Endothelial cell of umbilical vein (primary cell): ENCODE measurements at regions not wholly inside any gene's neighbourhood (a gene's known extent, or its start where the extent isn't known, plus 50 kb on each side); places are given as distances from the start of the nearest gene placed in this dataset.

ENCODE experiments used
- BruUV-seq: library from RNA; stranded (reverse); fragments of 400-500 nt; replicated peaks from 2 replicates; lab custom pipeline; 2021; lab: Mats Ljungman, UMichigan
- CTCF ChIA-PET: fragments of 300-600, 350-600 bp; sonication (Branson Sonifier 250); formaldehyde crosslinking; loops from one replicate; lab custom pipeline; 2021; ENCODE audit warnings: antibody characterized with exemption, inconsistent platforms; lab: Charles Lee
- POLR2A ChIA-PET: fragments of 300-600, 350-600 bp; sonication (Branson Sonifier 250); formaldehyde crosslinking; loops from one replicate; lab custom pipeline; 2021; ENCODE audit warnings: antibody characterized with exemption, inconsistent platforms; lab: Charles Lee
- DNase-seq: peaks from one replicate; pipeline ENCODE4 v3.0.0-alpha.2; 2011; ENCODE audit warnings: low read depth, low spot score
- FAIRE-seq: peaks from 2 replicates; lab custom pipeline; 2011; peaks lifted over from hg19 to GRCh38; lab: Jason Lieb, UNC
- H2AFZ ChIP-seq: 2 replicates; pipeline ENCODE4 v1.6.0; 2012; ENCODE audit warnings: low read depth, low read length, control low read depth, inconsistent platforms
- H3K27ac ChIP-seq: 2 replicates; pipeline ENCODE4 v1.5.1; 2011; ENCODE audit warnings: low read depth, mild to moderate bottlenecking, control low read depth, low read length, moderate library complexity; ENCODE audit not compliant: insufficient read depth
- H3K27me3 ChIP-seq, 2 experiments: 2 replicates each; pipeline versions ENCODE4 v1.6.0 to v1.6.1; 2011; ENCODE audit warnings: low read length in 2 of 2, mixed read lengths in 1 of 2; ENCODE audit not compliant: control insufficient read depth in 2 of 2, insufficient read depth in 2 of 2
- H3K36me3 ChIP-seq, 2 experiments: 2 replicates in 1 of 2; 3 replicates in 1 of 2; pipeline ENCODE4 v1.5.1; 2011; ENCODE audit warnings: low read length in 2 of 2, mild to moderate bottlenecking in 1 of 2, moderate library complexity in 1 of 2; ENCODE audit not compliant: control insufficient read depth in 2 of 2, insufficient read depth in 2 of 2; ENCODE audit errors: extremely low read depth in 1 of 2
- H3K4me1 ChIP-seq: 3 replicates; pipeline ENCODE4 v1.5.1; 2011; ENCODE audit warnings: mild to moderate bottlenecking, low read length; ENCODE audit not compliant: control insufficient read depth, insufficient read depth; ENCODE audit errors: extremely low read depth
- H3K4me2 ChIP-seq: 2 replicates; pipeline ENCODE4 v1.6.1; 2011; ENCODE audit warnings: low read length, control low read depth, mixed read lengths; ENCODE audit not compliant: insufficient read depth
- H3K4me3 ChIP-seq, 3 experiments: fragments of 200-600 bp in 1 of 3; sonication (generic), shearing (Covaris generic) in 1 of 3; replicated peaks in 1 of 3; 2 replicates each; pipeline ENCODE4 v1.5.1; 2011 to 2016; ENCODE audit warnings: control low read depth in 3 of 3, low read length in 3 of 3, mild to moderate bottlenecking in 2 of 3, inconsistent platforms in 1 of 3, low read depth in 1 of 3, moderate library complexity in 1 of 3; ENCODE audit not compliant: insufficient read depth in 1 of 3
- H3K79me2 ChIP-seq: 2 replicates; pipeline ENCODE4 v1.6.0; 2012; ENCODE audit warnings: low read length, inconsistent platforms; ENCODE audit not compliant: control insufficient read depth, insufficient read depth
- H3K9ac ChIP-seq: replicated peaks from 2 replicates; pipeline ENCODE3; 2011; ENCODE audit warnings: low read length, control low read depth; ENCODE audit not compliant: insufficient read depth; ENCODE audit errors: extremely low read depth
- H3K9me1 ChIP-seq: replicated peaks from 3 replicates; pipeline ENCODE4 v1.6.0; 2011; ENCODE audit warnings: mild to moderate bottlenecking, low read length; ENCODE audit not compliant: control insufficient read depth, insufficient read depth; ENCODE audit errors: extremely low read depth
- H3K9me3 ChIP-seq: replicated peaks from 2 replicates; pipeline ENCODE4 v1.5.1; 2012; ENCODE audit warnings: low read length, inconsistent platforms; ENCODE audit not compliant: control insufficient read depth, insufficient read depth
- H4K20me1 ChIP-seq: replicated peaks from 2 replicates; pipeline ENCODE3; 2011; ENCODE audit warnings: mild to moderate bottlenecking, low read length; ENCODE audit not compliant: control insufficient read depth, insufficient read depth; ENCODE audit errors: extremely low read depth
- EZH2 ChIP-seq: IDR thresholded peaks from 2 replicates; pipeline ENCODE4 v1.6.1; 2012; ENCODE audit warnings: borderline replicate concordance, low read depth, mild to moderate bottlenecking, moderate library complexity, low read length, inconsistent platforms; ENCODE audit not compliant: severe bottlenecking
- FOS ChIP-seq: IDR thresholded peaks from 2 replicates; pipeline ENCODE4 v1.6.1; 2011; ENCODE audit warnings: mild to moderate bottlenecking, low read length, moderate library complexity, borderline replicate concordance; ENCODE audit not compliant: insufficient read depth
- GATA2 ChIP-seq: IDR thresholded peaks from 2 replicates; pipeline ENCODE4 v1.7.0; 2011; ENCODE audit warnings: low read depth, mild to moderate bottlenecking, moderate library complexity, mixed read lengths, low read length; ENCODE audit not compliant: insufficient read length, insufficient read depth
- JUN ChIP-seq: IDR thresholded peaks from 2 replicates; pipeline ENCODE4 v1.6.1; 2011; ENCODE audit warnings: borderline replicate concordance, low read depth; ENCODE audit not compliant: insufficient read length, insufficient read depth
- MYC ChIP-seq: IDR thresholded peaks from one replicate; pipeline ENCODE4 v1.6.1; 2011; ENCODE audit warnings: mild to moderate bottlenecking, low read depth, low read length
- POLR2A ChIP-seq: IDR thresholded peaks from 2 replicates; pipeline ENCODE4 v1.6.1; 2012; ENCODE audit warnings: low read depth, mild to moderate bottlenecking, control low read depth, low read length
- POLR2AphosphoS5 ChIP-seq: IDR thresholded peaks from 2 replicates; pipeline ENCODE4 v1.6.1; 2012; ENCODE audit warnings: low read depth, mild to moderate bottlenecking, control low read depth, low read length, moderate library complexity; ENCODE audit not compliant: insufficient read depth
- dilution Hi-C: fragments of 300-500 bp; cut with MboI; formaldehyde crosslinking; loops from one replicate; pipeline ENCODE4 v1.15.0; 2019; ENCODE audit warnings: low sequenced_read_pairs; ENCODE audit not compliant: extremely low pct_ligation_motif_present
- intact Hi-C: fragments of 100-400 bp; cut with micrococcal nuclease; formaldehyde crosslinking; loops from one replicate; pipeline ENCODE4 v1.10.0; 2022
- TF ChIP-seq, protein P1 (sequence below), 2 donors: IDR thresholded peaks; 1 replicate in 1 of 2; 2 replicates in 1 of 2; pipeline ENCODE4 v1.5.1; 2011; ENCODE audit warnings: low read length in 2 of 2, mild to moderate bottlenecking in 2 of 2, moderate library complexity in 2 of 2, control low read depth in 1 of 2, inconsistent platforms in 1 of 2, low read depth in 1 of 2; ENCODE audit not compliant: insufficient read depth in 1 of 2; ENCODE audit errors: extremely low read depth in 1 of 2
- TF ChIP-seq, protein P2 (sequence below): IDR thresholded peaks from 2 replicates; pipeline ENCODE4 v1.6.1; 2011; ENCODE audit not compliant: insufficient read depth, insufficient read length

- BruUV-seq: no TSS peak
- dilution Hi-C loops (no loop called here), intact Hi-C loops (loop anchor here (5.0 kb wide), 1 partner anchor 755 kb away; no protein-coding TSS in a partner anchor)
- Histone ChIP-seq H3K9me1 (no peaks in the 10 kb centered on the region), H3K4me1 (peaks cover 6% of the 10 kb centered on the region), H3K27me3 (peaks cover 0 to 2% of the 10 kb centered on the region in 2 experiments), H3K36me3 (no peaks in the 10 kb centered on the region), H2AFZ (no peak overlapping the region), H3K9me3 (no peaks in the 10 kb centered on the region), H3K4me2 (no peak overlapping the region), H3K27ac (no peak overlapping the region), H3K9ac (no peak overlapping the region), H3K79me2 (no peaks in the 10 kb centered on the region), H3K4me3 (no peak overlapping the region), H4K20me1 (no peaks in the 10 kb centered on the region)
- FAIRE-seq (no peak), DNase-seq (no peak)
- ChIA-PET POLR2A (no interaction called here), CTCF (interaction anchor here (1.2 to 6.6 kb wide), 4 partner anchors 112 to 445 kb away, joined by 3 to 77 read pairs (median 16); no protein-coding TSS in a partner anchor)
- TF ChIP-seq MYC (no peak), FOS (no peak), GATA2 (no peak), POLR2A (no peak), JUN (no peak), POLR2AphosphoS5 (no peak), EZH2 (no peak)
- TF ChIP-seq, protein P1, sequence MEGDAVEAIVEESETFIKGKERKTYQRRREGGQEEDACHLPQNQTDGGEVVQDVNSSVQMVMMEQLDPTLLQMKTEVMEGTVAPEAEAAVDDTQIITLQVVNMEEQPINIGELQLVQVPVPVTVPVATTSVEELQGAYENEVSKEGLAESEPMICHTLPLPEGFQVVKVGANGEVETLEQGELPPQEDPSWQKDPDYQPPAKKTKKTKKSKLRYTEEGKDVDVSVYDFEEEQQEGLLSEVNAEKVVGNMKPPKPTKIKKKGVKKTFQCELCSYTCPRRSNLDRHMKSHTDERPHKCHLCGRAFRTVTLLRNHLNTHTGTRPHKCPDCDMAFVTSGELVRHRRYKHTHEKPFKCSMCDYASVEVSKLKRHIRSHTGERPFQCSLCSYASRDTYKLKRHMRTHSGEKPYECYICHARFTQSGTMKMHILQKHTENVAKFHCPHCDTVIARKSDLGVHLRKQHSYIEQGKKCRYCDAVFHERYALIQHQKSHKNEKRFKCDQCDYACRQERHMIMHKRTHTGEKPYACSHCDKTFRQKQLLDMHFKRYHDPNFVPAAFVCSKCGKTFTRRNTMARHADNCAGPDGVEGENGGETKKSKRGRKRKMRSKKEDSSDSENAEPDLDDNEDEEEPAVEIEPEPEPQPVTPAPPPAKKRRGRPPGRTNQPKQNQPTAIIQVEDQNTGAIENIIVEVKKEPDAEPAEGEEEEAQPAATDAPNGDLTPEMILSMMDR (IDR thresholded peaks at IDR 0.05; ENCODE audit: extremely low read depth in 1 of 2, insufficient read depth in 1 of 2, low read depth in 1 of 2, low read length in 2 of 2): no peak
- TF ChIP-seq, protein P2, sequence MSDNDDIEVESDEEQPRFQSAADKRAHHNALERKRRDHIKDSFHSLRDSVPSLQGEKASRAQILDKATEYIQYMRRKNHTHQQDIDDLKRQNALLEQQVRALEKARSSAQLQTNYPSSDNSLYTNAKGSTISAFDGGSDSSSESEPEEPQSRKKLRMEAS: no peak
Measured at GRCh38 chr5:133866903-133867245, 101.6 kb downstream of the C5orf15 start.
